ENCODE measurements at regions not wholly inside any gene's neighbourhood (a gene's known extent, or its start where the extent isn't known, plus 50 kb on each side); places are given as distances from the start of the nearest gene placed in this dataset.
"Not testable (repeated sequence)": the region's sequence is repeated elsewhere in the genome, so short reads cannot be mapped to it uniquely, and the experiment has no call there.

- no peak for FAIRE-seq
- no peak for DNase-seq (ENCODE audit: extremely low spot score, insufficient read length, low read depth)
Measured at GRCh38 chr18:35770376-35771014, 189.0 kb downstream of the GALNT1 start.

- DNase-seq (ENCODE audit: extremely low spot score, insufficient read length, low read depth) (no peak), FAIRE-seq (no peak)
Measured at GRCh38 chr18:35771172-35771571, 189.6 kb downstream of the GALNT1 start.

- FAIRE-seq (no peak), DNase-seq (ENCODE audit: extremely low spot score, insufficient read length, low read depth) (no peak)
Measured at GRCh38 chr18:35775887-35776286, 194.3 kb downstream of the GALNT1 start.

DNA sequence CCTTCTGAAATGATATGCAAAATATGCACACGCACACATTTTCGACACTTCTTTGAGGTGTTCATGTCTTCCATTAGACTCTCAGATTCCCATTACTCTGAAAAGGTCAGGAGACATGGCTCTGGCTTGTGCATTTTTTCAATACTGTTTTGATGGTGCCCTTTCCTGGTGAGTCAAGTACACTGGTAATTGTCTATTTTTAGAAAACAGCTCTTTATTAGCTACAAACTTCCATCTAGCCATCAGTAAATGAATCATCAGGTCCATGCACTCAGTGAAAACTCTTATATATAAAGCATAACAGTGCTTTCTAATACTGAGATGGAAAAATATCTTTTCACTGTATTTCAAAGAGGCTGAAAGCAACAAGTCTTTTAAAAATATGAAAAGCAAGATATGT lies 194.9 kb downstream of the GALNT1 start:
- DNase-seq (ENCODE audit: extremely low spot score, insufficient read length, low read depth): no peak
- no peak for FAIRE-seq

GRCh38 chr18:35777039-35777438 lies 195.4 kb upstream of the RMP24 start:
- no peak for DNase-seq (ENCODE audit: extremely low spot score, insufficient read length, low read depth)
- no peak for FAIRE-seq

GRCh38 chr18:35778850-35779627 lies 193.4 kb upstream of the RMP24 start:
- DNase-seq (ENCODE audit: extremely low spot score, insufficient read length, low read depth): no peak
- no peak for FAIRE-seq

- FAIRE-seq (no peak), DNase-seq (ENCODE audit: extremely low spot score, insufficient read length, low read depth) (no peak)
Measured at GRCh38 chr18:35780937-35781336, 191.5 kb upstream of the RMP24 start.

- no peak for DNase-seq (ENCODE audit: extremely low spot score, insufficient read length, low read depth)
- FAIRE-seq: no peak
Measured at GRCh38 chr18:35782926-35783325, 189.6 kb upstream of the RMP24 start.

DNA sequence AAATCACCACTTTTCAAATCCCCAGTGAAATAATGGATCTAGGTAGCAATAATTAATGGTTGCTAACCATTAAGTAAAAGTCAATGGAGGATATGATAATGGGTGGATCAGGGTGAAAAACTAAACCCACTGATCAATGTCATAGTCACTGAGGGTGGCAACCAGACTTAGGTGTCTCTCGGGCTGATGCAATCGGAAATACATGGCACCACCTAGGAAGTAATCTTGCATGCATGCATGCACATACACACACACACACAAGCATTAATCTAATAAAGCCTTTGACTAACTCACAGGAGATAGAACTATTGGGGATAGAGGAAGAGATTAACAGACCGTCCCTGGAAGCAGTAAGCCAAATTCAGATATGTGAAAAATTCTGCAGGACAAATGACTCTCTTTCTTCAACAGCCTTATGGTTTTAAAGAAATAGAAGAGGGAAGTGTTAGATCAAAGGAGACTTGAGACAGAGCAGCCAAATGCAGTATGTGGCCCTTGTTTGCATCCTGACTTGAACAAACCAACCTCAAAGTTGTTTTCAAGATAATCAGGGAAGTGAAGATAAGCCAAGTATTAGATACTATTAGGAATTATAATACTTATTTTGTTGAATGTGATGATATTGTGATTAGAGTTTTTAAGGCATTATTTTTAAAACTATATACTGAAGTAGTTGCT lies 186.0 kb upstream of the RMP24 start:
- no peak for FAIRE-seq

GRCh38 chr18:35789543-35789942 lies 182.9 kb upstream of the RMP24 start:
- DNase-seq (ENCODE audit: extremely low spot score, insufficient read length, low read depth) (no peak), FAIRE-seq (no peak)

More for the DNA sequence above, 186.0 kb upstream of the RMP24 start:
- DNase-seq (ENCODE audit: extremely low spot score, insufficient read length, low read depth): no peak

DNA sequence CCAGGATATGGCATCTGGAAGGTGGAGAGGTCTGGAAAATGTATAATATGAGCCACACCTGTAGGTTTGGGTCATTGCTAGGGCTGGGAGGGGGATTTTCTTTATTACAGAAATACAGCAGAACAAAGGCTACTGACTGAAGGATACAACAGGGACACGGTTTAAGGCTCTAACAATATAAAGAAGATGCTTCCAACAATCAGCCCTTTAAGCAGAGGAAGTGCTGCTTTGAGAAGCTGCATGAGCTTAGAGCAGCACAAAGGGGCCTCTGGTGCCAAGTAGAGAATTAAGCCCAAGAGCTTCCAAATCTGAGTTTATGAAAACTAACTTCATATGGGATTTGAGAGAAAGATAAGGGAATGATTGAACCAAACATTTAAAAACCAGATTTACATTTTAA lies 174.5 kb upstream of the RMP24 start:
- no peak for FAIRE-seq
- DNase-seq (ENCODE audit: extremely low spot score, insufficient read length, low read depth): no peak

- DNase-seq (ENCODE audit: extremely low spot score, insufficient read length, low read depth): no peak
- FAIRE-seq: no peak
Measured at GRCh38 chr18:35803551-35803950, 168.9 kb upstream of the RMP24 start.

GRCh38 chr18:35804377-35804776 lies 168.1 kb upstream of the RMP24 start:
- DNase-seq (ENCODE audit: extremely low spot score, insufficient read length, low read depth): no peak
- no peak for FAIRE-seq

- no peak for FAIRE-seq
- DNase-seq (ENCODE audit: extremely low spot score, insufficient read length, low read depth): no peak
Measured at GRCh38 chr18:35807811-35808335, 164.6 kb upstream of the RMP24 start.

GRCh38 chr18:35808796-35809195 lies 163.7 kb upstream of the RMP24 start:
- DNase-seq (ENCODE audit: extremely low spot score, insufficient read length, low read depth) (no peak), FAIRE-seq (no peak)

DNA sequence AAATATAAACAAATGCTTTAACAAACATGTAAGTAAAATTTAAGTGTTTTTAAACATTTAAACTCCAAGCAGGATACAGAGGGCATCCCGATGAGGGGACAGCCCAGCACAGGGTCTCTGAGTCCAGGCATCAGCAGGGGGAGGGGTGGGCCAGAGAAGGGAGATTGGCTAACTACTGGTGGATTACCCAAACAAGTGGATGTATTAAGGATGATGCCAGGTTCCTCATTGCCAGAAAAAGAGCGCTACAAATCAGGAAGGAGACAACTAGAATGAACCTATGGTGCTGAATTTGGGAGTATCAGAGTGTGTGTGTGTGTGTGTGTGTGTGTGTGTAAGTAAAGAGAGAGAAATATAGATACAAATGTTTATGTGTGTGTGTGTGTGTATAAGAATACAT lies 162.0 kb upstream of the RMP24 start:
- no peak for DNase-seq (ENCODE audit: extremely low spot score, insufficient read length, low read depth)
- no peak for FAIRE-seq

GRCh38 chr18:35811896-35812295 lies 160.6 kb upstream of the RMP24 start:
- DNase-seq (ENCODE audit: extremely low spot score, insufficient read length, low read depth) (no peak), FAIRE-seq (no peak)

DNA sequence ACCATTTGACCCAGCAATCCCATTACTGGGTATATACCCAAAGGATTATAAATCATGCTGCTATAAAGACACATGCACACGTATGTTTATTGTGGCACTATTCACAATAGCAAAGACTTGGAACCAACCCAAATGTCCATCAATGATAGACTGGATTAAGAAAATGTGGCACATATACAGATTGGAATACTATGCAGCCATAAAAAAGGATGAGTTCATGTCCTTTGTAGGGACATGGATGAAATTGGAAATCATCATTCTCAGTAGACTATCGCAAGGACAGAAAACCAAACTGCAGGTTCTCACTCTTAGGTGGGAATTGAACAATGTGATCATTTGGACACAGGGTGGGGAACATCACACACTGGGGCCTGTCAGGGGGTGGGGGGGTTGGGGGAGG lies 157.5 kb upstream of the RMP24 start:
- FAIRE-seq; DNase-seq (ENCODE audit: extremely low spot score, insufficient read length, low read depth): not testable (repeated sequence)

DNA sequence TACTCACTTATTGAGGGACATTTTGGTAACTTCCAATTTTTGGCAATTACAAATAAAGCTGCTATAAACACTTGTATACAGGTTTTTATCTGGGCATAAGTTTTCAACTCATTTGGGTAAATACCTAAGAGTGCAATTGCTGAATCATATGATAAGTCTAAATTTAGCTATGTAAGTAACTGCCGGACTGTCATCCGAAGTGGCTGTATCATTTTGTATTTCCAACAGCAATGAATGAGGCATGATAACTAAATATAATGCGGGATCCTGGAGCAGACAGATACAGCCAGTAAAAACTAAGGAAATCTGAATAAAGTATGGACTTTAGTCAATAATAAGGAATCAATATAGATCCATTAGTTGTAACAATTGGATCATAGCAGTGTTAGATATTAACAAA lies 156.5 kb upstream of the RMP24 start:
- DNase-seq (ENCODE audit: extremely low spot score, insufficient read length, low read depth) (no peak), FAIRE-seq (no peak)

- no peak for FAIRE-seq
- DNase-seq (ENCODE audit: extremely low spot score, insufficient read length, low read depth): no peak
Measured at GRCh38 chr18:35817604-35818352, 154.7 kb upstream of the RMP24 start.

Data from GM18507 (cell line).